Effector memory CD8-positive, alpha-beta T cell (primary cell): ENCODE measurements at regions not wholly inside any gene's neighbourhood (a gene's known extent, or its start where the extent isn't known, plus 50 kb on each side); places are given as distances from the start of the nearest gene placed in this dataset.
"Not testable (repeated sequence)": the region's sequence is repeated elsewhere in the genome, so short reads cannot be mapped to it uniquely, and the experiment has no call there.

ENCODE experiments used
- ATAC-seq: fragments of 150-1000 bp; cut with Tn5 transposase; replicated peaks from 2 replicates; pipeline ENCODE4 v1.10.0; 2021; ENCODE audit warnings: mild to moderate bottlenecking, moderate library complexity
- DNase-seq, 3 experiments: peaks; one replicate each; pipeline ENCODE4 v3.0.0; 2021
- H3K27ac Mint-ChIP-seq, 2 donors: one replicate each; pipeline ENCODE4 v1.8.0; 2022; ENCODE audit warnings: mild to moderate bottlenecking in 2 of 2, mixed read lengths in 2 of 2, moderate library complexity in 2 of 2
- H3K27me3 Mint-ChIP-seq, 2 donors: one replicate each; pipeline ENCODE4 v1.8.0; 2022; ENCODE audit warnings: mixed read lengths in 2 of 2
- H3K36me3 Mint-ChIP-seq: one replicate; pipeline ENCODE4 v1.8.0; 2022; ENCODE audit warnings: mild to moderate bottlenecking, moderate library complexity, mixed read lengths; ENCODE audit not compliant: insufficient read depth
- H3K4me1 Mint-ChIP-seq, 2 donors: one replicate each; pipeline ENCODE4 v1.8.0; 2022; ENCODE audit warnings: low read depth in 2 of 2, mixed read lengths in 2 of 2
- H3K4me3 Mint-ChIP-seq, 2 donors: one replicate each; pipeline ENCODE4 v1.8.0; 2022; ENCODE audit warnings: mild to moderate bottlenecking in 2 of 2, mixed read lengths in 2 of 2, moderate library complexity in 2 of 2
- H3K9me3 Mint-ChIP-seq, 2 donors: one replicate each; pipeline ENCODE4 v1.8.0; 2022; ENCODE audit warnings: mixed read lengths in 2 of 2

- Mint-ChIP-seq H3K27ac (no peak overlapping the region), H3K4me3 (no peak overlapping the region), H3K4me1 (peaks cover 0 to 1% of the 10 kb centered on the region in 2 donors)
These were observed 79.4 kb upstream of the SNTG2 start for GRCh38 chr2:871175-871727.

GRCh38 chr2:870426-870825 lies 80.2 kb upstream of the SNTG2 start:
- Mint-ChIP-seq H3K27ac (no peak overlapping the region), H3K4me1 (peaks cover 0 to 1% of the 10 kb centered on the region in 2 donors)

More at GRCh38 chr2:871175-871727, 79.4 kb upstream of the SNTG2 start:
- DNase-seq = no peak
- no peak for ATAC-seq
- Mint-ChIP-seq H3K9me3 (no peaks in the 10 kb centered on the region), H3K36me3 (no peaks in the 10 kb centered on the region), H3K27me3 (peaks cover 19 to 48% of the 10 kb centered on the region in 2 donors)

GRCh38 chr2:869894-870293 lies 80.8 kb upstream of the SNTG2 start:
- Mint-ChIP-seq H3K4me3 (no peak overlapping the region), H3K4me1 (peaks cover 0 to 1% of the 10 kb centered on the region in 2 donors), H3K27ac (no peak overlapping the region), H3K9me3 (no peaks in the 10 kb centered on the region), H3K36me3 (no peaks in the 10 kb centered on the region), H3K27me3 (peaks cover 19 to 48% of the 10 kb centered on the region in 2 donors)
- no peak for DNase-seq
- no peak for ATAC-seq

More at GRCh38 chr2:870426-870825, 80.2 kb upstream of the SNTG2 start:
- Mint-ChIP-seq H3K36me3 (no peaks in the 10 kb centered on the region), H3K4me3 (no peak overlapping the region), H3K27me3 (peaks cover 19 to 51% of the 10 kb centered on the region in 2 donors), H3K9me3 (no peaks in the 10 kb centered on the region)
- ATAC-seq = no peak
- DNase-seq = no peak

- no peak overlapping the region for H3K27ac Mint-ChIP-seq
- DNase-seq = no peak
- ATAC-seq = no peak
- peaks cover 0 to 1% of the 10 kb centered on the region in 2 donors for H3K4me1 Mint-ChIP-seq
- no peaks in the 10 kb centered on the region for H3K9me3 Mint-ChIP-seq
- H3K36me3 Mint-ChIP-seq = no peaks in the 10 kb centered on the region
- H3K4me3 Mint-ChIP-seq = no peak overlapping the region
- H3K27me3 Mint-ChIP-seq = peaks cover 24 to 48% of the 10 kb centered on the region in 2 donors
These were observed 81.2 kb upstream of the SNTG2 start for GRCh38 chr2:869357-869871.

- not testable (repeated sequence) for H3K36me3 Mint-ChIP-seq, H3K9me3 Mint-ChIP-seq, ATAC-seq, H3K27ac Mint-ChIP-seq, H3K4me3 Mint-ChIP-seq, H3K4me1 Mint-ChIP-seq, DNase-seq
- peaks cover 24 to 53% of the 10 kb centered on the region in 2 donors for H3K27me3 Mint-ChIP-seq
These were observed 81.8 kb upstream of the SNTG2 start for GRCh38 chr2:868857-869256.

- Mint-ChIP-seq H3K27ac (no peak overlapping the region), H3K4me1 (peaks cover 0 to 1% of the 10 kb centered on the region in 2 donors), H3K36me3 (no peaks in the 10 kb centered on the region), H3K9me3 (no peaks in the 10 kb centered on the region), H3K27me3 (peaks cover 21 to 60% of the 10 kb centered on the region in 2 donors), H3K4me3 (no peak overlapping the region)
- DNase-seq = no peak
- ATAC-seq = no peak
These were observed 83.4 kb upstream of the SNTG2 start for GRCh38 chr2:867296-867695.

GRCh38 chr2:866887-867286 lies 83.8 kb upstream of the SNTG2 start:
- peaks cover 0 to 1% of the 10 kb centered on the region in 2 donors for H3K4me1 Mint-ChIP-seq
- H3K27me3 Mint-ChIP-seq = peaks cover 19 to 60% of the 10 kb centered on the region in 2 donors
- no peak overlapping the region for H3K27ac Mint-ChIP-seq
- H3K4me3 Mint-ChIP-seq = no peak overlapping the region
- no peaks in the 10 kb centered on the region for H3K9me3 Mint-ChIP-seq
- DNase-seq (no peak), ATAC-seq (no peak)
- no peaks in the 10 kb centered on the region for H3K36me3 Mint-ChIP-seq

- ATAC-seq (no peak), DNase-seq (no peak)
- Mint-ChIP-seq H3K27me3 (peaks cover 11 to 56% of the 10 kb centered on the region in 2 donors), H3K4me1 (peaks cover 0 to 1% of the 10 kb centered on the region in 2 donors), H3K36me3 (no peaks in the 10 kb centered on the region), H3K9me3 (no peaks in the 10 kb centered on the region), H3K27ac (no peak overlapping the region), H3K4me3 (no peak overlapping the region)
These were observed 84.5 kb upstream of the SNTG2 start for GRCh38 chr2:866009-866680.

GRCh38 chr2:864501-865106 lies 86.0 kb upstream of the SNTG2 start:
- H3K27ac Mint-ChIP-seq = no peak overlapping the region
- H3K4me3 Mint-ChIP-seq = no peak overlapping the region
- no peaks in the 10 kb centered on the region for H3K36me3 Mint-ChIP-seq
- no peaks in the 10 kb centered on the region for H3K4me1 Mint-ChIP-seq
- peaks cover 6 to 50% of the 10 kb centered on the region in 2 donors for H3K27me3 Mint-ChIP-seq
- H3K9me3 Mint-ChIP-seq = no peaks in the 10 kb centered on the region
- ATAC-seq = no peak
- no peak for DNase-seq

- ATAC-seq (no peak), DNase-seq (no peak)
- Mint-ChIP-seq H3K27me3 (peaks cover 6 to 50% of the 10 kb centered on the region in 2 donors), H3K4me1 (no peaks in the 10 kb centered on the region), H3K4me3 (no peak overlapping the region), H3K36me3 (no peaks in the 10 kb centered on the region), H3K27ac (no peak overlapping the region), H3K9me3 (no peaks in the 10 kb centered on the region)
These were observed 86.8 kb upstream of the SNTG2 start for GRCh38 chr2:863732-864450.

GRCh38 chr2:862731-863466 lies 87.8 kb upstream of the SNTG2 start:
- ATAC-seq (no peak), DNase-seq (no peak)
- no peak overlapping the region for H3K27ac Mint-ChIP-seq
- H3K27me3 Mint-ChIP-seq = peaks cover 6 to 50% of the 10 kb centered on the region in 2 donors
- H3K4me1 Mint-ChIP-seq = no peaks in the 10 kb centered on the region
- no peak overlapping the region for H3K4me3 Mint-ChIP-seq
- no peaks in the 10 kb centered on the region for H3K36me3 Mint-ChIP-seq
- no peaks in the 10 kb centered on the region for H3K9me3 Mint-ChIP-seq

GRCh38 chr2:862355-862687 lies 88.3 kb upstream of the SNTG2 start:
- ATAC-seq = no peak
- H3K27me3 Mint-ChIP-seq = peaks cover 6 to 50% of the 10 kb centered on the region in 2 donors
- H3K4me1 Mint-ChIP-seq = no peaks in the 10 kb centered on the region
- H3K4me3 Mint-ChIP-seq = no peak overlapping the region
- no peak overlapping the region for H3K27ac Mint-ChIP-seq
- no peak for DNase-seq
- no peaks in the 10 kb centered on the region for H3K9me3 Mint-ChIP-seq
- no peaks in the 10 kb centered on the region for H3K36me3 Mint-ChIP-seq
